GM12878 (cell line): ENCODE measurements at regions not wholly inside any gene's neighbourhood (a gene's known extent, or its start where the extent isn't known, plus 50 kb on each side); places are given as distances from the start of the nearest gene placed in this dataset.

ENCODE experiments used
- ATAC-seq: fragments of 200-7000 bp; cut with Tn5 transposase; 3 replicates; pipeline ENCODE4 v1.9.1; 2020; ENCODE audit warnings: mild to moderate bottlenecking, moderate library complexity
- BruUV-seq: library from RNA; stranded (reverse); fragments of 400-500 nt; replicated peaks from 2 replicates; lab custom pipeline; 2021; lab: Mats Ljungman, UMichigan
- CTCF ChIA-PET: fragments of 300-600 bp; sonication (Branson Sonifier 250); formaldehyde crosslinking; extraction: SDS; loops from one replicate; lab custom pipeline; 2021; ENCODE audit warnings: inconsistent platforms; lab: Yijun Ruan, JAX
- POLR2A ChIA-PET: fragments of 350-600 bp; formaldehyde crosslinking; extraction: SDS; loops from one replicate; lab custom pipeline; 2021; ENCODE audit warnings: inconsistent platforms; lab: Charles Lee
- RAD21 ChIA-PET: fragments of 300-600 bp; sonication (Branson Sonifier 250); formaldehyde crosslinking; loops from one replicate; lab custom pipeline; 2023; ENCODE audit warnings: antibody characterized with exemption; ENCODE audit not compliant: unreplicated experiment; lab: Charles Lee
- SMC1A ChIA-PET: fragments of 300-600 bp; sonication (Branson Sonifier 250); formaldehyde crosslinking; loops from one replicate; lab custom pipeline; 2023; ENCODE audit not compliant: unreplicated experiment, uncharacterized antibody; lab: Charles Lee
- DNase-seq: peaks from one replicate; pipeline ENCODE4 v3.0.0-alpha.2; 2011; ENCODE audit warnings: low read depth, low spot score
- FAIRE-seq: peaks from 3 replicates; lab custom pipeline; 2011; peaks lifted over from hg19 to GRCh38; lab: Jason Lieb, UNC
- H2AFZ ChIP-seq: 2 replicates; pipeline ENCODE4 v1.6.0; 2011; ENCODE audit warnings: low read depth, low read length, control low read depth; ENCODE audit not compliant: control insufficient read depth
- H3K27ac ChIP-seq: 2 replicates; pipeline ENCODE4 v1.5.1; 2011; ENCODE audit warnings: control low read depth; ENCODE audit not compliant: control insufficient read depth, insufficient read depth
- H3K27me3 ChIP-seq, 2 experiments: replicated peaks in 1 of 2; 2 replicates each; pipeline versions ENCODE4 v1.6.0 to v1.6.1; 2011; ENCODE audit warnings: low read length in 1 of 2; ENCODE audit not compliant: control insufficient read depth in 2 of 2, insufficient read depth in 2 of 2
- H3K36me3 ChIP-seq, 2 experiments: 2 replicates each; pipeline ENCODE4 v1.5.1; 2011; ENCODE audit warnings: low read length in 1 of 2; ENCODE audit not compliant: control insufficient read depth in 2 of 2, insufficient read depth in 2 of 2
- H3K4me1 ChIP-seq: 2 replicates; pipeline ENCODE4 v1.6.1; 2011; ENCODE audit warnings: mild to moderate bottlenecking, low read length, moderate library complexity, mixed read lengths; ENCODE audit not compliant: control insufficient read depth, insufficient read depth
- H3K4me2 ChIP-seq: 2 replicates; pipeline ENCODE4 v1.6.0; 2011; ENCODE audit warnings: control low read depth; ENCODE audit not compliant: control insufficient read depth, insufficient read depth
- H3K4me3 ChIP-seq: fragments of 200-600 bp; sonication (generic); 2 replicates; pipeline ENCODE4 v1.5.1; 2016
- H3K79me2 ChIP-seq: 2 replicates; pipeline ENCODE4 v1.6.0; 2011; ENCODE audit warnings: low read length; ENCODE audit not compliant: control insufficient read depth, insufficient read depth
- H3K9ac ChIP-seq: 2 replicates; pipeline ENCODE4 v1.8.0; 2011; ENCODE audit warnings: low read length, control low read depth, mixed read lengths; ENCODE audit not compliant: control insufficient read depth, insufficient read depth
- H3K9me3 ChIP-seq: replicated peaks from 3 replicates; pipeline ENCODE4 v1.5.1; 2011; ENCODE audit warnings: mild to moderate bottlenecking, low read length; ENCODE audit not compliant: control insufficient read depth, insufficient read depth
- H4K20me1 ChIP-seq: 2 replicates; pipeline ENCODE4 v1.6.0; 2011; ENCODE audit not compliant: control insufficient read depth, insufficient read depth
- CTCF ChIP-seq, 3 experiments: IDR thresholded peaks in 2 of 3; conservative IDR thresholded peaks in 1 of 3; 2 replicates each; pipeline ENCODE4 v1.5.1; 2011; ENCODE audit warnings: low read depth in 3 of 3, low read length in 3 of 3, mild to moderate bottlenecking in 3 of 3, control low read depth in 2 of 3, moderate library complexity in 2 of 3, inconsistent platforms in 1 of 3, mixed read lengths in 1 of 3; ENCODE audit not compliant: control insufficient read depth in 2 of 3, insufficient read depth in 1 of 3; ENCODE audit errors: extremely low read depth in 1 of 3
- IRF3 ChIP-seq: fragments of 450-650 bp; IDR thresholded peaks from 2 replicates; pipeline ENCODE4 v1.6.1; 2014; ENCODE audit warnings: mild to moderate bottlenecking
- IRF4 ChIP-seq: IDR thresholded peaks from 2 replicates; pipeline ENCODE4 v1.6.1; 2011; ENCODE audit warnings: low read depth, low read length
- KDM1A ChIP-seq: fragments of 200-600 bp; sonication (generic); IDR thresholded peaks from 2 replicates; pipeline ENCODE4 v1.6.1; 2016; ENCODE audit warnings: borderline replicate concordance
- MEF2A ChIP-seq: IDR thresholded peaks from 2 replicates; pipeline ENCODE4 v1.6.1; 2011; ENCODE audit warnings: low read depth, mild to moderate bottlenecking, low read length, moderate library complexity; ENCODE audit not compliant: insufficient read depth
- MTA3 ChIP-seq: IDR thresholded peaks from 2 replicates; pipeline ENCODE4 v1.6.1; 2012; ENCODE audit warnings: low read length, inconsistent platforms, borderline replicate concordance
- MXI1 ChIP-seq: fragments of 150-350 bp; IDR thresholded peaks from 2 replicates; pipeline ENCODE4 v1.6.1; 2011; ENCODE audit warnings: low read depth, mild to moderate bottlenecking, inconsistent platforms, low read length, improper control_type of control experiment
- MYC ChIP-seq: IDR thresholded peaks from 2 replicates; pipeline ENCODE4 v1.6.1; 2011; ENCODE audit warnings: mild to moderate bottlenecking, low read length, moderate library complexity, inconsistent platforms; ENCODE audit not compliant: insufficient read depth, insufficient replicate concordance, insufficient read length, severe bottlenecking
- NBN ChIP-seq: fragments of 450-650 bp; IDR thresholded peaks from 2 replicates; pipeline ENCODE4 v1.6.1; 2016
- NR2F1 ChIP-seq: fragments of 450-650 bp; conservative IDR thresholded peaks from 2 replicates; pipeline ENCODE4 v1.6.1; 2017; ENCODE audit warnings: mild to moderate bottlenecking
- REST ChIP-seq: IDR thresholded peaks from 2 replicates; pipeline ENCODE4 v1.6.1; 2012; ENCODE audit warnings: mild to moderate bottlenecking, low read depth, low read length
- SIN3A ChIP-seq: IDR thresholded peaks from 2 replicates; pipeline ENCODE4 v1.6.1; 2012; ENCODE audit warnings: low read depth, low read length, improper control_type of control experiment
- STAT3 ChIP-seq: IDR thresholded peaks from 2 replicates; pipeline ENCODE4 v1.6.1; 2011; ENCODE audit warnings: low read depth, low read length, improper control_type of control experiment
- ZNF24 ChIP-seq: fragments of 450-650 bp; IDR thresholded peaks from 2 replicates; pipeline ENCODE4 v1.6.1; 2017; ENCODE audit warnings: antibody characterized with exemption, mild to moderate bottlenecking
- whole genome bisulfite sequencing: methylation state at CpG from one replicate; pipeline ENCODE4 v1.1.6; 2016; ENCODE audit warnings: low lambda C conversion rate; ENCODE audit not compliant: insufficient replicate concordance, insufficient coverage; ENCODE audit errors: missing lambda C conversion rate; 5-methylcytosine and 5-hydroxymethylcytosine counted together
- in situ Hi-C: fragments of 300-500 bp; cut with MboI; formaldehyde crosslinking; loops from 9 replicates; pipeline ENCODE4 v1.14.3; 2018; ENCODE audit warnings: mixed read lengths
- intact Hi-C: fragments of 100-400 bp; cut with micrococcal nuclease; formaldehyde crosslinking; loops from one replicate; pipeline ENCODE4 v1.14.2; 2022; ENCODE audit not compliant: unreplicated experiment

- Histone ChIP-seq H3K27ac (no peak overlapping the region), H3K4me2 (no peak overlapping the region), H3K27me3 (no peaks in the 10 kb centered on the region), H3K36me3 (no peaks in the 10 kb centered on the region), H3K4me3 (no peak overlapping the region), H4K20me1 (no peaks in the 10 kb centered on the region), H3K4me1 (no peaks in the 10 kb centered on the region), H2AFZ (no peak overlapping the region), H3K9ac (no peak overlapping the region), H3K9me3 (no peaks in the 10 kb centered on the region), H3K79me2 (no peaks in the 10 kb centered on the region)
- CTCF ChIA-PET, result no interaction called here
- ATAC-seq, result no peak
- WGBS, result 20% methylated on average over 6 of the region's 6 CpGs
- POLR2A ChIA-PET, result no interaction called here
- RAD21 ChIA-PET, result no interaction called here
- intact Hi-C loops, result no loop called here
- no peak for FAIRE-seq
- TF ChIP-seq IRF4, result no peak
- no peak for TF ChIP-seq ZNF24
- TF ChIP-seq MTA3, result no peak
- TF ChIP-seq REST, result no peak
- TF ChIP-seq NR2F1, result no peak
- TF ChIP-seq MYC, result no peak
- no peak for TF ChIP-seq SIN3A
- TF ChIP-seq STAT3, result no peak
- no peak for TF ChIP-seq MEF2A
- no peak for TF ChIP-seq CTCF (IDR thresholded peaks at IDR 0.05 in 2 of 3, conservative IDR thresholded peaks at IDR 0.05 in 1 of 3; ENCODE audit: control insufficient read depth in 2 of 3, extremely low read depth in 1 of 3, insufficient read depth in 1 of 3, low read depth in 3 of 3, low read length in 3 of 3)
- no peak for TF ChIP-seq IRF3
- no peak for TF ChIP-seq KDM1A
- no peak for TF ChIP-seq MXI1
- no peak for TF ChIP-seq NBN
- SMC1A ChIA-PET, result no interaction called here
- DNase-seq, result no peak
- BruUV-seq, result no TSS peak
- in situ Hi-C loops, result no loop called here
Measured at GRCh38 chr4:186946136-186946535, 222.5 kb upstream of the FAT1 start.
